ENCODE measurements at regions not wholly inside any gene's neighbourhood (a gene's known extent, or its start where the extent isn't known, plus 50 kb on each side); places are given as distances from the start of the nearest gene placed in this dataset.

- no peak overlapping the region for H3K4me3 ChIP-seq (ENCODE audit: low read depth in 1 of 3, low read length in 3 of 3)
- no peak for TF ChIP-seq FOXA1 (IDR thresholded peaks at IDR 0.05)
- TF ChIP-seq ATF3 (IDR thresholded peaks at IDR 0.05): no peak
- no peak for TF ChIP-seq YY1 (IDR thresholded peaks at IDR 0.05)
- no peak for TF ChIP-seq RXRA (IDR thresholded peaks at IDR 0.05)
- TF ChIP-seq HNF4G (IDR thresholded peaks at IDR 0.05): no peak
- no peak for TF ChIP-seq TAF1 (conservative IDR thresholded peaks at IDR 0.05)
- no peak for TF ChIP-seq EGR1 (IDR thresholded peaks at IDR 0.05; ENCODE audit: low read depth in 2 of 2)
- H3K27ac ChIP-seq (ENCODE audit: low read depth in 1 of 2, low read length in 2 of 2): no peak overlapping the region
- 98% methylated on average over 6 of the region's 6 CpGs for WGBS
- H3K27me3 ChIP-seq (ENCODE audit: control insufficient read depth in 4 of 4, insufficient read depth in 4 of 4, low read length in 3 of 4): no peaks in the 10 kb centered on the region
- H3K9ac ChIP-seq (ENCODE audit: low read depth in 1 of 2, low read length in 2 of 2): no peak overlapping the region
- no peaks in the 10 kb centered on the region for H3K36me3 ChIP-seq (ENCODE audit: control insufficient read depth in 4 of 4, insufficient read depth in 3 of 4, low read depth in 1 of 4, low read length in 3 of 4)
- no peak for DNase-seq (ENCODE audit: low spot score)
- no peaks in the 10 kb centered on the region for H3K9me3 ChIP-seq (ENCODE audit: control insufficient read depth in 4 of 4, low read length in 3 of 4)
- H3K4me1 ChIP-seq (ENCODE audit: control insufficient read depth in 4 of 4, insufficient read depth in 4 of 4, low read length in 3 of 4): peaks cover 3 to 16% (median 14%) of the 10 kb centered on the region in 4 donors
These were observed 281.1 kb upstream of the FN1 start for GRCh38 chr2:215716956-215717355.

- DNase-seq (ENCODE audit: low spot score): no peak
- Histone ChIP-seq H3K9ac (ENCODE audit: low read depth in 1 of 2, low read length in 2 of 2) (peak overlapping the region in 1 of 2 donors; percentile 28), H3K36me3 (ENCODE audit: control insufficient read depth in 4 of 4, insufficient read depth in 3 of 4, low read depth in 1 of 4, low read length in 3 of 4) (no peaks in the 10 kb centered on the region), H3K27me3 (ENCODE audit: control insufficient read depth in 4 of 4, insufficient read depth in 4 of 4, low read length in 3 of 4) (no peaks in the 10 kb centered on the region), H3K27ac (ENCODE audit: low read depth in 1 of 2, low read length in 2 of 2) (peak overlapping the region; percentile 19 to 57), H3K9me3 (ENCODE audit: control insufficient read depth in 4 of 4, low read length in 3 of 4) (no peaks in the 10 kb centered on the region), H3K4me1 (ENCODE audit: control insufficient read depth in 4 of 4, insufficient read depth in 4 of 4, low read length in 3 of 4) (peaks cover 3 to 18% (median 15%) of the 10 kb centered on the region in 4 donors), H3K4me3 (ENCODE audit: low read depth in 1 of 3, low read length in 3 of 3) (no peak overlapping the region)
- 22% methylated on average over 2 of the region's 2 CpGs for WGBS
- TF ChIP-seq HNF4G (IDR thresholded peaks at IDR 0.05) (no peak), FOXA1 (IDR thresholded peaks at IDR 0.05) (no peak), SP1 (IDR thresholded peaks at IDR 0.05) (no peak), GABPA (IDR thresholded peaks at IDR 0.05 in 1 of 2, conservative IDR thresholded peaks at IDR 0.05 in 1 of 2) (no peak), RXRA (IDR thresholded peaks at IDR 0.05) (peak in 1 of 2 donors; percentile 59), CTCF (IDR thresholded peaks at IDR 0.05; ENCODE audit: low read depth, low read length, missing input control) (no peak), FOXA2 (IDR thresholded peaks at IDR 0.05) (no peak), NR2F2 (IDR thresholded peaks at IDR 0.05) (no peak), HNF4A (conservative IDR thresholded peaks at IDR 0.05) (peak; percentile 17 to 62), ATF3 (IDR thresholded peaks at IDR 0.05) (no peak), TAF1 (conservative IDR thresholded peaks at IDR 0.05) (no peak), RAD21 (IDR thresholded peaks at IDR 0.05) (peak; percentile 27 to 47), JUND (IDR thresholded peaks at IDR 0.05) (peak; percentile 13 to 17), YY1 (IDR thresholded peaks at IDR 0.05) (peak; percentile 62), EGR1 (IDR thresholded peaks at IDR 0.05; ENCODE audit: low read depth in 2 of 2) (no peak)
- TF ChIP-seq, protein P1, sequence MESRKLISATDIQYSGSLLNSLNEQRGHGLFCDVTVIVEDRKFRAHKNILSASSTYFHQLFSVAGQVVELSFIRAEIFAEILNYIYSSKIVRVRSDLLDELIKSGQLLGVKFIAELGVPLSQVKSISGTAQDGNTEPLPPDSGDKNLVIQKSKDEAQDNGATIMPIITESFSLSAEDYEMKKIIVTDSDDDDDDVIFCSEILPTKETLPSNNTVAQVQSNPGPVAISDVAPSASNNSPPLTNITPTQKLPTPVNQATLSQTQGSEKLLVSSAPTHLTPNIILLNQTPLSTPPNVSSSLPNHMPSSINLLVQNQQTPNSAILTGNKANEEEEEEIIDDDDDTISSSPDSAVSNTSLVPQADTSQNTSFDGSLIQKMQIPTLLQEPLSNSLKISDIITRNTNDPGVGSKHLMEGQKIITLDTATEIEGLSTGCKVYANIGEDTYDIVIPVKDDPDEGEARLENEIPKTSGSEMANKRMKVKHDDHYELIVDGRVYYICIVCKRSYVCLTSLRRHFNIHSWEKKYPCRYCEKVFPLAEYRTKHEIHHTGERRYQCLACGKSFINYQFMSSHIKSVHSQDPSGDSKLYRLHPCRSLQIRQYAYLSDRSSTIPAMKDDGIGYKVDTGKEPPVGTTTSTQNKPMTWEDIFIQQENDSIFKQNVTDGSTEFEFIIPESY (IDR thresholded peaks at IDR 0.05): no peak
- TF ChIP-seq, protein P2, sequence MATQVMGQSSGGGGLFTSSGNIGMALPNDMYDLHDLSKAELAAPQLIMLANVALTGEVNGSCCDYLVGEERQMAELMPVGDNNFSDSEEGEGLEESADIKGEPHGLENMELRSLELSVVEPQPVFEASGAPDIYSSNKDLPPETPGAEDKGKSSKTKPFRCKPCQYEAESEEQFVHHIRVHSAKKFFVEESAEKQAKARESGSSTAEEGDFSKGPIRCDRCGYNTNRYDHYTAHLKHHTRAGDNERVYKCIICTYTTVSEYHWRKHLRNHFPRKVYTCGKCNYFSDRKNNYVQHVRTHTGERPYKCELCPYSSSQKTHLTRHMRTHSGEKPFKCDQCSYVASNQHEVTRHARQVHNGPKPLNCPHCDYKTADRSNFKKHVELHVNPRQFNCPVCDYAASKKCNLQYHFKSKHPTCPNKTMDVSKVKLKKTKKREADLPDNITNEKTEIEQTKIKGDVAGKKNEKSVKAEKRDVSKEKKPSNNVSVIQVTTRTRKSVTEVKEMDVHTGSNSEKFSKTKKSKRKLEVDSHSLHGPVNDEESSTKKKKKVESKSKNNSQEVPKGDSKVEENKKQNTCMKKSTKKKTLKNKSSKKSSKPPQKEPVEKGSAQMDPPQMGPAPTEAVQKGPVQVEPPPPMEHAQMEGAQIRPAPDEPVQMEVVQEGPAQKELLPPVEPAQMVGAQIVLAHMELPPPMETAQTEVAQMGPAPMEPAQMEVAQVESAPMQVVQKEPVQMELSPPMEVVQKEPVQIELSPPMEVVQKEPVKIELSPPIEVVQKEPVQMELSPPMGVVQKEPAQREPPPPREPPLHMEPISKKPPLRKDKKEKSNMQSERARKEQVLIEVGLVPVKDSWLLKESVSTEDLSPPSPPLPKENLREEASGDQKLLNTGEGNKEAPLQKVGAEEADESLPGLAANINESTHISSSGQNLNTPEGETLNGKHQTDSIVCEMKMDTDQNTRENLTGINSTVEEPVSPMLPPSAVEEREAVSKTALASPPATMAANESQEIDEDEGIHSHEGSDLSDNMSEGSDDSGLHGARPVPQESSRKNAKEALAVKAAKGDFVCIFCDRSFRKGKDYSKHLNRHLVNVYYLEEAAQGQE (IDR thresholded peaks at IDR 0.05): no peak
- TF ChIP-seq, protein P3, sequence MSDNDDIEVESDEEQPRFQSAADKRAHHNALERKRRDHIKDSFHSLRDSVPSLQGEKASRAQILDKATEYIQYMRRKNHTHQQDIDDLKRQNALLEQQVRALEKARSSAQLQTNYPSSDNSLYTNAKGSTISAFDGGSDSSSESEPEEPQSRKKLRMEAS (IDR thresholded peaks at IDR 0.05): peak; percentile 54
These were observed 277.3 kb upstream of the FN1 start for GRCh38 chr2:215712871-215713790.

Data from liver (tissue), 8 donors.